Activated T-cell treated with anti-CD3 and anti-CD28 coated beads, Interleukin-2, amount 50 U/mL, for 1 hour (primary cell): ENCODE measurements at regions not wholly inside any gene's neighbourhood (a gene's known extent, or its start where the extent isn't known, plus 50 kb on each side); places are given as distances from the start of the nearest gene placed in this dataset.
"Not testable (repeated sequence)": the region's sequence is repeated elsewhere in the genome, so short reads cannot be mapped to it uniquely, and the experiment has no call there.

ENCODE experiments used
- DNase-seq: peaks from one replicate; pipeline ENCODE4 v3.0.0-alpha.2; 2020

GRCh38 chr20:60100780-60101179 lies 142.6 kb downstream of the CDH26 start:
- no peak for DNase-seq

- DNase-seq, result no peak
Observed at GRCh38 chr20:60101201-60101890, 143.1 kb downstream of the CDH26 start.

- DNase-seq, result no peak
Observed at GRCh38 chr20:60101891-60102281, 143.7 kb downstream of the CDH26 start.

GRCh38 chr20:60102665-60103210 lies 144.5 kb downstream of the CDH26 start:
- no peak for DNase-seq

GRCh38 chr20:60104993-60105803 lies 147.0 kb downstream of the CDH26 start:
- DNase-seq, result no peak

GRCh38 chr20:60106186-60106585 lies 148.0 kb downstream of the CDH26 start:
- not testable (repeated sequence) for DNase-seq

- no peak for DNase-seq
Observed at GRCh38 chr20:60107621-60108390, 149.6 kb downstream of the CDH26 start.

GRCh38 chr20:60108397-60108796 lies 150.2 kb downstream of the CDH26 start:
- no peak for DNase-seq

GRCh38 chr20:60113024-60113724 lies 155.0 kb downstream of the CDH26 start:
- DNase-seq, result no peak

GRCh38 chr20:60113771-60114170 lies 155.5 kb downstream of the CDH26 start:
- no peak for DNase-seq

GRCh38 chr20:60115451-60115850 lies 157.2 kb downstream of the CDH26 start:
- DNase-seq, result no peak

GRCh38 chr20:60116128-60116909 lies 158.1 kb downstream of the CDH26 start:
- DNase-seq, result no peak

- DNase-seq, result no peak
Observed at GRCh38 chr20:60117065-60117464, 158.8 kb downstream of the CDH26 start.

- no peak for DNase-seq
Observed at GRCh38 chr20:60121903-60122302, 163.7 kb downstream of the CDH26 start.

- no peak for DNase-seq
Observed at GRCh38 chr20:60122671-60123070, 164.4 kb downstream of the CDH26 start.

- no peak for DNase-seq
Observed at GRCh38 chr20:60123096-60123495, 164.9 kb downstream of the CDH26 start.

GRCh38 chr20:60123652-60124051 lies 165.4 kb downstream of the CDH26 start:
- no peak for DNase-seq

- no peak for DNase-seq
Observed at GRCh38 chr20:60124776-60125381, 166.7 kb downstream of the CDH26 start.

GRCh38 chr20:60125513-60125912 lies 167.3 kb downstream of the CDH26 start:
- DNase-seq, result no peak

- DNase-seq, result no peak
Observed at GRCh38 chr20:60126975-60127374, 168.8 kb downstream of the CDH26 start.

GRCh38 chr20:60131375-60131774 lies 173.2 kb downstream of the CDH26 start:
- DNase-seq, result no peak
